ENCODE measurements at regions not wholly inside any gene's neighbourhood (a gene's known extent, or its start where the extent isn't known, plus 50 kb on each side); places are given as distances from the start of the nearest gene placed in this dataset.

- Histone ChIP-seq H3K9me3 (ENCODE audit: control insufficient read depth, insufficient read depth, low read depth, low read length) (no peaks in the 10 kb centered on the region), H2AFZ (ENCODE audit: low read length) (no peak overlapping the region), H3K9ac (ENCODE audit: insufficient read depth, low read length) (no peak overlapping the region), H3K27ac (ENCODE audit: insufficient read depth, low read length) (no peak overlapping the region), H3K36me3 (ENCODE audit: control insufficient read depth, insufficient read depth, low read length) (no peaks in the 10 kb centered on the region), H4K20me1 (ENCODE audit: control insufficient read depth, extremely low read depth, insufficient read depth, low read length) (no peaks in the 10 kb centered on the region), H3K4me1 (ENCODE audit: control insufficient read depth, extremely low read depth, insufficient read depth, low read length) (no peaks in the 10 kb centered on the region), H3K4me3 (replicated peaks in 1 of 4; ENCODE audit: control extremely low read depth in 1 of 4, insufficient read depth in 1 of 4, low read depth in 3 of 4, low read length in 4 of 4) (no peak overlapping the region), H3K27me3 (ENCODE audit: control insufficient read depth, insufficient read depth, low read length) (no peaks in the 10 kb centered on the region), H3K79me2 (ENCODE audit: control insufficient read depth, insufficient read depth, low read length) (no peaks in the 10 kb centered on the region), H3K4me2 (ENCODE audit: extremely low read depth, insufficient read depth, low read length) (no peak overlapping the region)
- TF ChIP-seq CTCF (conservative IDR thresholded peaks at IDR 0.05 in 1 of 2, IDR thresholded peaks at IDR 0.05 in 1 of 2; ENCODE audit: low read depth in 1 of 2, low read length in 2 of 2), result no peak
- peak in 1 of 2 donors; percentile 21 for DNase-seq (ENCODE audit: low read depth in 2 of 2)
Observed at GRCh38 chr2:168369031-168369430, 87.0 kb upstream of the CERS6 start.

GRCh38 chr2:168371273-168372019 is 84.6 kb upstream of the CERS6 start:
- H2AFZ ChIP-seq (ENCODE audit: low read length), result no peak overlapping the region
- H3K9me3 ChIP-seq (ENCODE audit: control insufficient read depth, insufficient read depth, low read depth, low read length), result no peaks in the 10 kb centered on the region
- H3K4me1 ChIP-seq (ENCODE audit: control insufficient read depth, extremely low read depth, insufficient read depth, low read length), result no peaks in the 10 kb centered on the region
- no peaks in the 10 kb centered on the region for H3K36me3 ChIP-seq (ENCODE audit: control insufficient read depth, insufficient read depth, low read length)
- TF ChIP-seq CTCF (conservative IDR thresholded peaks at IDR 0.05 in 1 of 2, IDR thresholded peaks at IDR 0.05 in 1 of 2; ENCODE audit: low read depth in 1 of 2, low read length in 2 of 2) (no peak), EZH2 (IDR thresholded peaks at IDR 0.05; ENCODE audit: low read length, missing control alignments) (no peak)
- no peak overlapping the region for H3K4me2 ChIP-seq (ENCODE audit: extremely low read depth, insufficient read depth, low read length)
- no peaks in the 10 kb centered on the region for H3K79me2 ChIP-seq (ENCODE audit: control insufficient read depth, insufficient read depth, low read length)
- H3K27me3 ChIP-seq (ENCODE audit: control insufficient read depth, insufficient read depth, low read length), result no peaks in the 10 kb centered on the region
- no peak overlapping the region for H3K9ac ChIP-seq (ENCODE audit: insufficient read depth, low read length)
- no peak for DNase-seq (ENCODE audit: low read depth in 2 of 2)
- H3K27ac ChIP-seq (ENCODE audit: insufficient read depth, low read length), result no peak overlapping the region
- H3K4me3 ChIP-seq (replicated peaks in 1 of 4; ENCODE audit: control extremely low read depth in 1 of 4, insufficient read depth in 1 of 4, low read depth in 3 of 4, low read length in 4 of 4), result no peak overlapping the region
- H4K20me1 ChIP-seq (ENCODE audit: control insufficient read depth, extremely low read depth, insufficient read depth, low read length), result no peaks in the 10 kb centered on the region

- TF ChIP-seq CTCF (conservative IDR thresholded peaks at IDR 0.05 in 1 of 2, IDR thresholded peaks at IDR 0.05 in 1 of 2; ENCODE audit: low read depth in 1 of 2, low read length in 2 of 2) (no peak), EZH2 (IDR thresholded peaks at IDR 0.05; ENCODE audit: low read length, missing control alignments) (no peak)
- H4K20me1 ChIP-seq (ENCODE audit: control insufficient read depth, extremely low read depth, insufficient read depth, low read length), result no peaks in the 10 kb centered on the region
- H3K27me3 ChIP-seq (ENCODE audit: control insufficient read depth, insufficient read depth, low read length), result no peaks in the 10 kb centered on the region
- no peak overlapping the region for H3K4me2 ChIP-seq (ENCODE audit: extremely low read depth, insufficient read depth, low read length)
- H3K79me2 ChIP-seq (ENCODE audit: control insufficient read depth, insufficient read depth, low read length), result no peaks in the 10 kb centered on the region
- no peak for DNase-seq (ENCODE audit: low read depth in 2 of 2)
- no peaks in the 10 kb centered on the region for H3K4me1 ChIP-seq (ENCODE audit: control insufficient read depth, extremely low read depth, insufficient read depth, low read length)
- H3K9ac ChIP-seq (ENCODE audit: insufficient read depth, low read length), result no peak overlapping the region
- H3K4me3 ChIP-seq (replicated peaks in 1 of 4; ENCODE audit: control extremely low read depth in 1 of 4, insufficient read depth in 1 of 4, low read depth in 3 of 4, low read length in 4 of 4), result no peak overlapping the region
- H3K9me3 ChIP-seq (ENCODE audit: control insufficient read depth, insufficient read depth, low read depth, low read length), result no peaks in the 10 kb centered on the region
- H3K36me3 ChIP-seq (ENCODE audit: control insufficient read depth, insufficient read depth, low read length), result no peaks in the 10 kb centered on the region
- H2AFZ ChIP-seq (ENCODE audit: low read length), result no peak overlapping the region
- no peak overlapping the region for H3K27ac ChIP-seq (ENCODE audit: insufficient read depth, low read length)
Observed at GRCh38 chr2:168373468-168373867, 82.6 kb upstream of the CERS6 start.

Data from fibroblast of lung (primary cell).